GM19239 (cell line): ENCODE measurements at regions not wholly inside any gene's neighbourhood (a gene's known extent, or its start where the extent isn't known, plus 50 kb on each side); places are given as distances from the start of the nearest gene placed in this dataset.
"Not testable (repeated sequence)": the region's sequence is repeated elsewhere in the genome, so short reads cannot be mapped to it uniquely, and the experiment has no call there.

ENCODE experiments used
- DNase-seq: peaks from one replicate; pipeline ENCODE4 v3.0.0; 2011; ENCODE audit warnings: low spot score; ENCODE audit not compliant: insufficient read length
- FAIRE-seq: peaks from 2 replicates; lab custom pipeline; 2011; peaks lifted over from hg19 to GRCh38; lab: Jason Lieb, UNC

DNA sequence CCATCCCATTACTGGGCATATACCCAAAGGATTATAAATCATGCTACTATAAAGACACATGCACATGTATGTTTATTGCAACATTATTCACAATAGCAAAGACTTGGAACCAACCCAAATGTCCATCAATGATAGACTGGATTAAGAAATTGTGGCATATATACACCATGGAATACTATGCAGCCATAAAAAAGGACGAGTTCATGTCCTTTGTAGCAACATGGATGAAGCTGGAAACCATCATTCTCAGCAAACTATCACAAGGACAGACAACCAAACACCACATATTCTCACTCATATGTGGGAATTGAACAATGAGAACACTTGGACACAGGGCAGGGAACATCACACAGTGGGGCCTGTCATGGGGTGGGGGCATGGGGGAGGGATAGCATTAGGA is 181.5 kb upstream of the SPRY2 start:
- not testable (repeated sequence) for FAIRE-seq, DNase-seq

DNA sequence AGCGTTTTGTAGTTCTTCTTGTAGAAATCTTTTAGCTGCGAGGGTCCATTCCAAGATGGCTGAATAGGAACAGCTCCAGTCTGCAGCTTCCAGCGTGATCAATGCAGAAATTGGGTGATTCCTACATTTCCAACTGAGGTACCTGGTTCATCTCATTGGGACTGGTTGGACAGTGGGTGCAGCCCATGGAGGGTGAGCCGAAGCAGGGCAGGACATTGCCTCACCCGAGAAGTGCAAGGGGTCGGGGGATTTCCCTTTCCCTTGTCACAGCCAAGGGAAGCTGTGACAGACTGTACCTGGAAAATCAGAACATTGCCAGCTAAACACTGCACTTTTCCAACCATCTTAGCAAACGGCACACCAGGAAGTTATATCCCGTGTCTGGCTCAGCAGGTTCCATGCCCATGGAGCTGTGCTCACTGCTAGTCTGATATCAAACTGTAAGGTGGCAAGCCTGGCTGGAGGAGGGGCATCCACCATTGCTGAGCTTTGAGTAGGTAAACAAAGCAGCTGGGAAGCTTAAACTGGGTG is 176.0 kb upstream of the SPRY2 start:
- DNase-seq (no peak), FAIRE-seq (no peak)

DNA sequence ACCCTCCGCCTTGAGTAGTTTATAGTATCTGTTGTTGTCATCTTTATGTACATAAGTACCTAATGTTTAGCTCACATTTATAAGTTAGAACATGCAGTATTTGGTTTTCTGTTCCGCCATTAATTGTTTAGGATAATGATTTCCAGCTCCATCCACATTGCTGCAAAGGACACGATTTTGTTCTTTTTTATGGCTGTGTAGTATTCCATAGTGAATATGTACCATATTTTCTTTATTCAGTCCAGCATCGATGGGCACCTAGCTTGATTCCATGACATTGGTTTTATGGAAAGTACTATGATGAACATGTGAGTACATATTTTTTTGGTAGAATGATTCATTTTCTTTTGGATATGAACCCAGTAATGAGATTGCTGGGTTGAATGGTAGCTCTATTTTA is 174.4 kb upstream of the SPRY2 start:
- FAIRE-seq, result no peak
- no peak for DNase-seq

DNA sequence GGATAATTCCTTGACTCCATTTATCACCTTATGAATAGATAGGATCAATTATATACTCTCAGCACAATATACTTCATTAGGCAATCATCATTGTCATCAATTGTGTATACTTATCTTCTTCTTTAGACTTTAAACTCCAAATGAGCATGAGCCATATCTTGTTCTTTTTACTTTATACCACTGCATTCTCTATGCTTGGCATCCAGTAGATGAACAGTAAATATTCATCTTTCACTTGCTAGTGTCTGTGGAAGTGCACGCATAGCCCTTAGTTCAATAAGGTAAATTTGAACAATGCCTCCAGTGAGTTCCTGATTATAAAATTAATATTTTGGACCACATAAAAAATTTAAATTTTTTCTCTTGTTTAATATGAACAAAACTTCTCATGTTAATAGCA is 172.3 kb upstream of the SPRY2 start:
- DNase-seq (no peak), FAIRE-seq (no peak)

DNA sequence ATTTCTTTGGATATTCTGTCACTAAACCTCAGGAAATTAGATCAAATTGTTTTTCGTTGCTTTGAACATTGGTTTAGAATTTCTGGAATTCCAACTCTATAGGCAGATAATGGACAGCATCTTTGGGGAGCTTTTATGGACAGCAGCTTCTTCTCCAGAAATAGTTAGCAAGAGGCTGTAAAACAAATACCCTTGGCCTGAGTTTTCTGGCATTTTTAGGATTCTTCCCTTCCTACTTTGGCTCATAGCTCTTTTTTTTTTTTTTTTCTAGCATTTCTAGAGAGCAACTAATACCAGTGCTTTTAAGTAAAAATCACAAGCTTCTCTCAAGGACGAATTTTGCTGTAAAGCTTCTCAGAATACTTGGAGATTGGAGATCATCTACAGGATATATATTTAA is 169.8 kb upstream of the SPRY2 start:
- DNase-seq (no peak), FAIRE-seq (no peak)

DNA sequence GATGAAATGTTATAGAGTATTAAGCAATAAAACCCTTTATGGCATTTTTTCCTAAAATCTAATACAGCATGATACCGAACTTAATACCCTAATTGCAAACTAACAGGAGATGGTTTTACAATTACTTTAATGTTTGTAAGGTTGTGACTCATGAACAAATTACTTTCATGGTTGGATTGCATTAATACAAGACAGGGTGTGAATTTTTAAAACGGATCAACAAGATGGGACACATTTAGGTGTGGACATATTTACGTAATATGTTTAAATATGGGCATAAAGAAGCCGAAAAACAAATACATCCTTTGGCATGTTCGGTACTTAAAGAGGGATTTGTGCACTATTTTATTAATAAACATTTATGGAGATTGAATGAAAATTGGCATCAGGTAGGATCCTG is 168.3 kb upstream of the SPRY2 start:
- DNase-seq (no peak), FAIRE-seq (no peak)

DNA sequence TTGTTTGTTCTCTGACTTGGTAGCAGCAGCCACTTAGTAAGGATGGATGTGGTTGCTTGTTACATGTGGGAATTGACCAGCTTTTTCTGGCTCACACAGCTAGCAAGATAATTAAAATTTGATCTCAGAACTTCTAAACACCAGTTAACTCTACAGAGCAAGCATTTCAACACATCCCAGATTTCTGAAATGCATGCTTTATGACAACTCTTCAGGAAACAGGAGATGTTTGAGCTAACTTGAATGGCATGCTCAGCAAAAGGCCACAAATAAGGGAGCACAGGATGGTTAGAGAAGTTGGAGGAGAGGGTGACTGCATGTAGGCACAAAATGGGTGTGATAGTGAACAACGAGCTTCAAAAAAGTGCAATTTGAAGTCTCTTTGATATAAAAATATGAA is 167.1 kb upstream of the SPRY2 start:
- DNase-seq (no peak), FAIRE-seq (no peak)

DNA sequence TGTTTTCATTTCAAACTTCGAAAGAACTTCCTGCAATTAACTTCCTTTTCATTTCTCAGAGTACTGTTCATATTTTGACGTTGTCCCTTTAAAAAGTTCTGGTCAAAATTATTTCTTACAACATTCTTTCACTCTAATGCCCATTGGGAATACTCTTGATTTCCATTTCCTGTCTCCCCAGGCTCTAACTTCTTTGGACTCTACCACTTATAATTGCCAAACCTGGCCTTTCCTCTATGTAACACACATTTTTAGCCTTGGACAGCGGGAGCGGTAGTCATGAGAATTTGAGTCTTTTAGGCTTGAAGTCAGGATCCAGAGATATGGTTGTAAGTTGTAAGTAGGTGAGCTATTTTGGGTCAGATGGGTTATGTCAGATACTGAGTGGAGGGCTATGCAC is 163.5 kb upstream of the SPRY2 start:
- FAIRE-seq (no peak), DNase-seq (no peak)

DNA sequence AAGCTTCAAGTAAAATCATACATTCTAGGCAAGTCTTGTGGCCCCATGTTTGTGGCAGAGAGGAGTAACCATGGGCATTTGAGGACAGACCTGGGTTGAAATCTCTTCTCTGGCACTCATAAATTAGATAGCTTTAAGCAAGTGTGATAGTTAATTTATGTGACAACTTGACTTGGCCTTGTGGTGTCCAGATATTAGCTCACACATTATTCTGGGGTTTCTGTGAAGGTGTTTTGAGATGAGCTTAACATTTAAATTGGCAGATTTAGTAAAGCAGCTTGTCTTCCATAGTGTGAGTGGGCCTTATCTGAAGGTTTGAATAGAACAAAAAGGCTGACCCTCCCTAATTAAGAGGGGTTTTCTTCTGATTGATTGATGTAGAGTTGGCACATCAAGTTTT is 161.4 kb upstream of the SPRY2 start:
- no peak for DNase-seq
- FAIRE-seq, result no peak

DNA sequence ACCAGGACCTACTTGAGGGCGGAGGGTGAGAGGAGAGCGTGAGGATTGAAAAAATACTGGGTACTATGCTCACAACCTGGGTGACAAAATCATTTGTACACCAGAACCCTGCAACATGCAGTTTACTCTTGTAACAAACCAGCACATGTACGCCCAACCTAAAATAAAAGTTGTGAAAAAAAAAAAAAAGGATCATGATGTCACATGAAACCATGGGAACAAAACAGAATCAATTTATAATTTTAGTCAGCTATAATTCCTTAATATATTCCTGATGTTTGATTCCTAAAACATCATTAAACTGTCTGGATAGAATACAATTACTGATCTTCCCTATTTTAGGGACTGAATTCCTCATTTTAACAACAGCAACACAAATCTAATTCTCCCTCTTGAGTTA is 160.6 kb upstream of the SPRY2 start:
- no peak for DNase-seq
- no peak for FAIRE-seq

DNA sequence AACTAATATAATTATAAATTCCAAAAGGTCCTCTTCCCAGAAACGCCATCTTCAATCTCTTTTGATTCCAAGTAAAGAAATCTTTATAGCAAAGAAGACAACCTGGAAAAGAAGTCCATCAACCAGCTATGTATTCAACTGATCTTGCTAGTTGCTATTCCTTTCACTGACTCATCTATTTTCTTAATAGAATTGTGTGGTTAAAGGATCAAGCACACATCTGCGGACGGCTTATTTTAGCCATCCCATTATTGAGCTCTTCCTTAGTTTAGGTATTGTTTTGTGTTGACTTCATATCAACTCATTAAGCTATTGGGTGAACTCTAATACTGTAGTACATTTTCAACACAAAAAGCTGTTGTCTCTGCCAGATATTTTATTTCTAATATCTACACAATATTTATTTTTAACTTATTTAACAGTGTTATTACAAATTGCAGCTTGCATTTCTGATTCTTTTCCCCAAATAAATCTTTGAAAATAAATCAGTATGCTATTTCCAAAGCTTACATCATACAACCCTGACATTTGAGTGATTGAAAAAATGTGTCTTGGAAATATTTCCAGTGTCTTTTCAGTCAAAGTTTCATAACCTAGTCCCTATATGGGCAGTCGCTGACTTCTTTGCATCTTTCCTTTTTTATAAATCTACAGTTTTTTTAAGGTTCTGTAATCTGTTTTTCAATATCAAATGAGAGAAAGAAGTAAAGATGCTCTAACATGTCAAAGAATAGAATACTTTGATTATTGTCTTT is 158.8 kb upstream of the SPRY2 start:
- DNase-seq (no peak), FAIRE-seq (no peak)

DNA sequence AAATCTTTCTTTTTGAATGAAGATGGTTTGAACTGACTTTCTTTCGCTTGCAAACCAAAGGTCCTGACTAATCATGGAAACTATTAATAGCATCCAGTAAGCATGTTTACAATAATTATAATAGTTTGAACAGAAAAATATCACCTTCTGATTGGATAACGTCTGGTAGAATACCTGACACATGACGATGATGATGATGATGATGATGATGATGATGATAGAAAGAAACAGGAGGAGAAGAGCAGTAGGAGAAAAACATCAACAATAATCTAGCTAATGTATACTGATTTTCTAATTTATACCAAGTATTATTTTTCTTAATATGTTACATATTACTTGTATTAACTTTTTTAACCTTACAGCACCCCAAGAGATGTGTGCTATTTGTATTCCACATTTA is 157.5 kb upstream of the SPRY2 start:
- FAIRE-seq (no peak), DNase-seq (no peak)

DNA sequence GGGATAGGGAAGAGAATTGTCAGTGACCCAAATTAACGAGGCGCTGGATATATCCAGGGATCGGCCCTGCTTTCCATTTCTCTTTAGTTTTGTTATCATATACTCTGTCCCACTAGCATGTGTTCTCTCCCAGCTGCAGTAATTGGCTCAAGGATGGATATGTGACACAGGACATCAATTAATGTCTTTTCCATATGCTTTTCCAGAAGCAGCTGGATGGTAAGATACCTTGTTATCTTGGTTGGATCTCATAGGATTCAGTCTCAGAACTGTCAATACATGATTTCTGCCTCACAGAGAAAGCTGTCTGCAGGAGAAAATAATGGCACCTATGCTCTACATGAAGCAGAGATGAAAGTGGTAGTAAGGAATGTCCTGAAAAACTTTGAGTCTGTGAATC is 157.1 kb upstream of the SPRY2 start:
- FAIRE-seq (no peak), DNase-seq (no peak)

DNA sequence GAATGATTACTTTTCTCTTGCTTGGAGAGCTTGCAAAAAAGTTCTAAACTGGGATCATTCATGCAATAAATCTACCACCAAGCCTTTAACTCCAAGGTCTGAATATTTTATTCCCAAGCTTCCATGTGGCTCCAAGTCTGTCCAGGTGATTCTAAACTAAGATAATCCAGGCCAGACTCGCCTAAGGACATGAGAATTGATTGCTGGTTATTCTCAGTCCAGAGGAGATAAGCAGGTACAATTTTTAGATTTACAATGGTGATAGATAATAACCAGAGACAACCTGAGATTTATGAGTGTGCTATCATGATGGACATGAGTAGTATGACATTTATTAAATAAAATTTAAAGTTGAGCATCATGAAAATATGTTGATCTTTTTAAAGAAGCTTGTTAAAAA is 156.5 kb upstream of the SPRY2 start:
- DNase-seq (no peak), FAIRE-seq (no peak)

DNA sequence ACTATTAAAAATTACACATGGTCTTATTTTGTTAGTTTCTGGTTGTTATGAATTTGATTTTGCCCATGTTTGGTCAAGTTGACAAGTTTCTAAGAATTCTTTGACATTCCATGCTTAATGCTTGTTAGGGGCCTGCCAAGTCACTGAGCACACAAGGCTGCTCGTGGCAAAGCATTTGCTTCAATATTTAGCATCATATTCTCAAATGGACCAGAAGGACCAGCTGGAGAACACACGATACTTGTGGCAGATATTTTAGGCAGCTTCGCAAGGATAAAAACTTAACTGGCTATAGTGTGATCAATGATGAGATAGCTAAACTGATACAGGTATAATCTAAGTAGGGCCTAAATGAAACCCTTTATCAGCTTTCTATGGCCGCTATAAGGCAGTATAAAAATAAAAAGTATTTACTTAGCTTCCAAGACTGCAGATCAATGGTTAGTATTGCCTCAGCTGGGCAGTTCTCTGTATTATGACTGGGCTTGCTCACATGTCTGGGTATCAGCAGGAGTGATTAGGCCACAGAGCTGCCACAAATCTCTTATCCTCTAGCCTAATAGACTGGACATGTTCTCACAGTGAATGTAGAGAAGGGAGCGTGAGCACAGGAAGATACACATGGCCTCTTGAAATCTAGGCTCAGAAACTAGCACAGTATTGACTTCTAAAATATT is 155.9 kb upstream of the SPRY2 start:
- FAIRE-seq (no peak), DNase-seq (no peak)

DNA sequence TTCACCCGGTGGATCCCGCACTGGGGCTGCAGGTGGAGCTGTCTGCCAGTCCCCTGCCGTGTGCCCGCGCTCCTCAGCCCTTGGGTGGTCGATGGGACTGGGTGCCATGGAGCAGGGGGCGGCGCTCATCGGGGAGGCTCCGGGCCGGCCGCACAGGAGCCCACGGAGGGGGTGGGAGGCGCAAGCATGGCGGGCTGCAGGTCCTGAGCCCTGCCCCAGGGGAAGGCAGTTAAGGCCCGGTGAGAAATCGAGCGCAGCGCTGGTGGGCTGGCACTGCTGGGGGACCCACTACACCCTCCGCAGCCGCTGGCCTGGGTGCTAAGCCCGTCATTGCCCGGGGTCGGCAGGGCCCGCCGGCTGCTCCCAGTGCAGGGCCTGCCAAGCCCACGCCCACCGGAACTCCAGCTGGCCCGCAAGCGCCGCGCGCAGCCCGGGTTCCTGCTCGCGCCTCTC is 149.6 kb upstream of the SPRY2 start:
- DNase-seq, FAIRE-seq: not testable (repeated sequence)

DNA sequence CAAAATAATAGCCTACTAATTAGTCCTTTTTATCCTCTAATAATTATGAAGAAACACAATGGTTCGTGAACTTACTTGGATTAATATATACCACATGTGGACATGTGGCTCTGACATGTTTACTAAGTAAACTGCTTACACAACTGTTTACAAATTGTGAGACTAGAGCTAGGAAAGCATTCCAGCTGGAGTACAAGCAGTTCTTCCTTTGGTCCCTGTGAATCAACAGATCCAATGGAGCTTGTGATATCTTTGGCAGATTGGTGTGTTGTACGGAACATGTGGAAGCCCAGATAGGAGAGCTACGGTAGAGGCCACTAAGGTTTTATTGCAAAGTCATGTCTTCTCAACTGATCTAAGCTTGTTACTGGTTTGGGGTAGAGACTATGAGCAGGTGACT is 145.5 kb upstream of the SPRY2 start:
- DNase-seq (no peak), FAIRE-seq (no peak)

DNA sequence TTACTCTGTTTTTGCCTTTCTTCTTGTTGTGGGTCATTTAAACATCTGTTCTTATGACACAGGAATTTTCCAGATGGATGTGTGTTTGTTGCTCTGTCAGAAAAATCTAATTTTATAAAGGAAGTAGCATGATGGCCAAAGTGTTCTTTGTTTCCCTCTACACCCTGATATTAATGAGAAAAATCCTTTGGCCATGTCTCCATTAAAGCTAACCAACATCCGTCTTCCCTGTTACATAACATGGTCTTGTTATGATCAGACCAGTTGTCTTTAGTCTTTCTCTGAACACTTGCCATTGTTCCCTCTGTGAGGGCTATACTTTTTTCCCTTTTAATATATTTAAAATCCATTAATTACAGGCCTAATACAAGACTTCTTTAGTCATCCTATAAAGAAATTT is 142.2 kb upstream of the SPRY2 start:
- FAIRE-seq (no peak), DNase-seq (no peak)

DNA sequence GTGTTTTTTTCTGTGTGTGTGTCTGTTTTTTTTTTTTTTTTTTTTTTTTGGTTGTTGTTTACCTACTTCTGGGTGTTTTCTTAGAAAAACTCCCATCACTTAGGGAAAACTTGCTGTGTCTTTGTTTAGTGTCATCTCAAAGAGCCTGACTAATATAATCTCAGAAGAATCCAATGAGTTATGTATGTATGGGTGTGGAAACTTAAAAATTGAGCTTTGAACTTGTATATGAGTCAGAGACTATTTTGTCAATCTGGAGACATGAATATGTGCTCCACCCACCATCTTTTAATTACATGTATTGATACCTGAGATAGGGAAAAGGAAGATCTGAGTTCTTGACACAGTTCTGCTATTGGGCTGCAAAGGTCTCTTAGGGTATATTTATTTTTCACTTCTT is 140.7 kb upstream of the SPRY2 start:
- no peak for DNase-seq
- no peak for FAIRE-seq

DNA sequence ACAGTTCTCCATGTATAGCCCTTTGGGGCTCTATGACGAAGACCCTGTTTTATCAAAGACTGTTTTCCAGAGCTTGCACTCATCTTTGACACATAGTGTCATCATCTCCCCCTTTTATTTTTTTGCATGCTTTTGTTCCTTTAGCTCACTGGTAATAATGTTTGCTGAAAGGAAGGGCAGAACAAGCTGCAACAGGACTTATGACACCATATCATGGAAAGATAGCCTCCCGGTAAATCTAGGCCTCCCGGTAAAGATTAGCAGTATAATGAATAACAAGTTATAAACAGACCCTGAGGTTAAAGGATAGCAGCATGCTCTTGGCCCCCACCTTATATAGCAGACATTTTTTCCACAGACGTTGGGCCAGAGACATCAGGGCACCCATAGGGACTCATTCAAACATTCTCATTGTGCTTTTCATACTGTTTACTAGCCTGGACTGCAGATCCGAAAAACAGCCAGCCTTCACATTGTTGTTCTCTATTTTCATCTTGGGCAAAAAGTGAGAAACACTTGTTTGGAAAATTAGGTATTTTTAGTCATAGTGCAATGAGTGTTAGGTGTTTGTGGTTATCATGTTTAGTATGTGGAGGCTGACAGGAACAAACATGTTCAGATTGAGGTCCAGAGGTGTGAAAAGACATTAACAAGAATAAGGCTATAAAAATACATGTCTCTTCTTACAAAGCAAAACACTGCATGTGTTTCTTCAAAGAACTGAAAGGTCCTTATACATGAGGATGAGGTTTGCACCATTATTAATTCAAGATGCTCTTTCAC is 136.9 kb upstream of the SPRY2 start:
- FAIRE-seq (no peak), DNase-seq (no peak)

DNA sequence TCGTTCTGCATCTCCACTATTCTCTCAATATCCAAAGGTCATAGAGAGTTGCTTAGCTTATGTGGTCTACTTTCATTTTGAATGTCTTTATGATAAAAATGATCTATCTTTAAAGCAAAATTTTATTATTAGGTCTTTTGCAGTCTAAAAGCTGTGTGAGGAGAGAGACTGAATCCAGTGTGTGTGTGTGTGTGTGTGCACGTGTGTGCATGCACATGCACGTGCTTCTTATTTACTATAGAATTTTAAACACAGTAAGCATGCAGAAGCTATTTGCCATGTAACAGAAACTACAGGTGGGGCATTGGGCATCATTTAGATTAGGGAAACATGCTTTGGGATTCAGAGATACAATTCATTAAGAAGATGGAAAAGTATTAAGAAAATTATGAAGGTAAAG is 136.0 kb upstream of the SPRY2 start:
- no peak for DNase-seq
- no peak for FAIRE-seq
